Loucy (cell line): ENCODE measurements at regions not wholly inside any gene's neighbourhood (a gene's known extent, or its start where the extent isn't known, plus 50 kb on each side); places are given as distances from the start of the nearest gene placed in this dataset.

Experiments
- H2AFZ ChIP-seq: fragments of 200-600 bp; sonication (generic); 2 replicates; pipeline ENCODE4 v1.6.0; 2016; ENCODE audit warnings: antibody characterized with exemption, mild to moderate bottlenecking, low read length, moderate library complexity
- H3F3A ChIP-seq: fragments of 200-600 bp; 2 replicates; pipeline ENCODE4 v1.6.0; 2016; ENCODE audit warnings: antibody characterized with exemption, low read depth, mild to moderate bottlenecking
- H3K27me3 ChIP-seq: fragments of 200-600 bp; sonication (generic); 2 replicates; pipeline ENCODE4 v1.6.1; 2014; ENCODE audit warnings: low read length, mild to moderate bottlenecking; ENCODE audit not compliant: insufficient read depth, poor library complexity, severe bottlenecking
- H3K36me3 ChIP-seq: fragments of 200-600 bp; sonication (generic); 2 replicates; pipeline ENCODE4 v1.6.1; 2016; ENCODE audit warnings: low read length; ENCODE audit not compliant: insufficient read depth
- H3K4me1 ChIP-seq: fragments of 200-600 bp; sonication (generic); 2 replicates; pipeline ENCODE4 v1.5.1; 2014; ENCODE audit warnings: low read length, mild to moderate bottlenecking; ENCODE audit not compliant: insufficient read depth, poor library complexity, severe bottlenecking
- H3K4me2 ChIP-seq: fragments of 200-600 bp; sonication (generic); 2 replicates; pipeline ENCODE4 v1.6.0; 2014; ENCODE audit warnings: antibody characterized with exemption, low read length, low read depth, mild to moderate bottlenecking; ENCODE audit not compliant: poor library complexity, severe bottlenecking
- H3K4me3 ChIP-seq: fragments of 200-600 bp; sonication (generic); 2 replicates; pipeline ENCODE4 v1.5.1; 2014; ENCODE audit warnings: low read length, mild to moderate bottlenecking, mixed read lengths; ENCODE audit not compliant: poor library complexity, severe bottlenecking
- H3K79me2 ChIP-seq: fragments of 200-600 bp; sonication (generic); 2 replicates; pipeline ENCODE4 v1.6.1; 2014; ENCODE audit warnings: low read length; ENCODE audit not compliant: insufficient read depth
- H3K9ac ChIP-seq: fragments of 200-600 bp; sonication (generic); 2 replicates; pipeline ENCODE4 v1.6.0; 2014; ENCODE audit warnings: mild to moderate bottlenecking, low read depth, low read length, moderate library complexity; ENCODE audit not compliant: poor library complexity, severe bottlenecking
- H3K9me2 ChIP-seq: fragments of 200-600 bp; sonication (generic); replicated peaks from 2 replicates; pipeline ENCODE4 v1.6.1; 2016; ENCODE audit warnings: low read depth, low read length, mixed read lengths
- H3K9me3 ChIP-seq: fragments of 200-600 bp; sonication (generic); 2 replicates; pipeline ENCODE4 v1.6.1; 2014; ENCODE audit warnings: mild to moderate bottlenecking, antibody characterized with exemption, low read length, low read depth; ENCODE audit not compliant: insufficient read depth
- H4K20me1 ChIP-seq: fragments of 200-600 bp; sonication (generic); 2 replicates; pipeline ENCODE4 v1.6.0; 2014; ENCODE audit warnings: antibody characterized with exemption, low read length, mild to moderate bottlenecking; ENCODE audit not compliant: insufficient read depth, poor library complexity, severe bottlenecking
- CTCF ChIP-seq: fragments of 200-600 bp; sonication (generic); conservative IDR thresholded peaks from 2 replicates; pipeline ENCODE4 v1.5.1; 2014; ENCODE audit warnings: mild to moderate bottlenecking, antibody characterized with exemption, low read length
- EZH2phosphoT487 ChIP-seq: fragments of 200-600 bp; IDR thresholded peaks from 2 replicates; pipeline ENCODE4 v1.6.1; 2018; ENCODE audit warnings: antibody characterized with exemption, mild to moderate bottlenecking, moderate library complexity, borderline replicate concordance

GRCh38 chr17:73958453-73958852 lies 245.0 kb upstream of the RPL38 start:
- H3K9ac ChIP-seq = no peak overlapping the region
- no peaks in the 10 kb centered on the region for H3K27me3 ChIP-seq
- no peak overlapping the region for H3K4me2 ChIP-seq
- H3K4me3 ChIP-seq = no peak overlapping the region
- H3F3A ChIP-seq = no peaks in the 10 kb centered on the region
- no peaks in the 10 kb centered on the region for H3K36me3 ChIP-seq
- H4K20me1 ChIP-seq = no peaks in the 10 kb centered on the region
- no peaks in the 10 kb centered on the region for H3K4me1 ChIP-seq
- H3K9me2 ChIP-seq = no peaks in the 10 kb centered on the region
- TF ChIP-seq CTCF = no peak
- no peak for TF ChIP-seq EZH2phosphoT487
- no peak overlapping the region for H2AFZ ChIP-seq
- H3K79me2 ChIP-seq = no peaks in the 10 kb centered on the region
- peaks cover 5% of the 10 kb centered on the region; the same call in 1 of the 2 replicates for H3K9me3 ChIP-seq

GRCh38 chr17:73960469-73960868 lies 243.0 kb upstream of the RPL38 start:
- H3K4me2 ChIP-seq = no peak overlapping the region

GRCh38 chr17:73962308-73962707 lies 241.2 kb upstream of the RPL38 start:
- Histone ChIP-seq H3F3A (no peaks in the 10 kb centered on the region), H3K4me1 (no peaks in the 10 kb centered on the region), H3K79me2 (no peaks in the 10 kb centered on the region), H3K9ac (no peak overlapping the region), H3K27me3 (no peaks in the 10 kb centered on the region), H2AFZ (no peak overlapping the region), H3K9me2 (no peaks in the 10 kb centered on the region), H3K4me2 (no peak overlapping the region), H4K20me1 (no peaks in the 10 kb centered on the region), H3K9me3 (peaks cover 5% of the 10 kb centered on the region; the same call in 1 of the 2 replicates), H3K4me3 (no peak overlapping the region), H3K36me3 (no peaks in the 10 kb centered on the region)
- no peak for TF ChIP-seq CTCF
- TF ChIP-seq EZH2phosphoT487 = no peak

More at GRCh38 chr17:73960469-73960868, 243.0 kb upstream of the RPL38 start:
- H3K9me2 ChIP-seq = no peaks in the 10 kb centered on the region
- no peaks in the 10 kb centered on the region for H3K4me1 ChIP-seq
- no peak for TF ChIP-seq CTCF
- no peak for TF ChIP-seq EZH2phosphoT487
- no peaks in the 10 kb centered on the region for H4K20me1 ChIP-seq
- H3K9me3 ChIP-seq = peaks cover 5% of the 10 kb centered on the region; the same call in 1 of the 2 replicates
- H2AFZ ChIP-seq = no peak overlapping the region
- H3K79me2 ChIP-seq = no peaks in the 10 kb centered on the region
- H3K4me3 ChIP-seq = no peak overlapping the region
- H3K36me3 ChIP-seq = no peaks in the 10 kb centered on the region
- H3K9ac ChIP-seq = no peak overlapping the region
- H3F3A ChIP-seq = no peaks in the 10 kb centered on the region
- H3K27me3 ChIP-seq = no peaks in the 10 kb centered on the region
